Effector memory CD4-positive, alpha-beta T cell (primary cell): ENCODE measurements at regions not wholly inside any gene's neighbourhood (a gene's known extent, or its start where the extent isn't known, plus 50 kb on each side); places are given as distances from the start of the nearest gene placed in this dataset.

Experiments used
- DNase-seq, 3 donors: peaks; one replicate each; pipeline ENCODE4 v3.0.0-alpha.2; 2020
- H3K27ac ChIP-seq: 2 replicates; pipeline ENCODE4 v1.7.0; 2013; ENCODE audit warnings: mild to moderate bottlenecking, low read length, moderate library complexity; ENCODE audit not compliant: insufficient read depth, poor library complexity, severe bottlenecking
- H3K27me3 ChIP-seq: replicated peaks from 2 replicates; pipeline ENCODE4 v1.7.0; 2013; ENCODE audit warnings: mild to moderate bottlenecking, low read length; ENCODE audit not compliant: insufficient read depth, control insufficient read depth, poor library complexity, severe bottlenecking
- H3K36me3 ChIP-seq: 2 replicates; pipeline ENCODE4 v1.7.0; 2013; ENCODE audit warnings: mild to moderate bottlenecking, low read length, moderate library complexity; ENCODE audit not compliant: control insufficient read depth, insufficient read depth
- H3K4me1 ChIP-seq: 2 replicates; pipeline ENCODE4 v1.7.0; 2013; ENCODE audit warnings: low read length, mild to moderate bottlenecking; ENCODE audit not compliant: control insufficient read depth, insufficient read depth, poor library complexity, severe bottlenecking
- H3K4me3 ChIP-seq: 2 replicates; pipeline ENCODE4 v1.7.0; 2013; ENCODE audit warnings: low read length, low read depth, mild to moderate bottlenecking; ENCODE audit not compliant: insufficient read depth, poor library complexity, severe bottlenecking
- H3K9me3 ChIP-seq: 2 replicates; pipeline ENCODE4 v1.7.0; 2013; ENCODE audit warnings: mild to moderate bottlenecking, low read length, moderate library complexity; ENCODE audit not compliant: control insufficient read depth

- H3K36me3 ChIP-seq = no peaks in the 10 kb centered on the region
- no peaks in the 10 kb centered on the region for H3K9me3 ChIP-seq
- H3K27ac ChIP-seq = no peak overlapping the region
- no peak for DNase-seq
- H3K4me1 ChIP-seq = no peaks in the 10 kb centered on the region
- no peak overlapping the region for H3K4me3 ChIP-seq
- no peaks in the 10 kb centered on the region for H3K27me3 ChIP-seq
Observed at GRCh38 chr4:24422644-24423043, 161.7 kb downstream of the DHX15 start.

GRCh38 chr4:24419181-24420034 lies 164.9 kb downstream of the DHX15 start:
- peak in 2 of 3 donors; percentile 13 to 37 for DNase-seq
- Histone ChIP-seq H3K4me1 (no peaks in the 10 kb centered on the region), H3K36me3 (no peaks in the 10 kb centered on the region), H3K27me3 (no peaks in the 10 kb centered on the region), H3K4me3 (no peak overlapping the region), H3K27ac (no peak overlapping the region), H3K9me3 (no peaks in the 10 kb centered on the region)

GRCh38 chr4:24417206-24417605 lies 167.1 kb downstream of the DHX15 start:
- no peaks in the 10 kb centered on the region for H3K4me1 ChIP-seq
- no peak overlapping the region for H3K4me3 ChIP-seq
- H3K27me3 ChIP-seq = no peaks in the 10 kb centered on the region
- H3K27ac ChIP-seq = no peak overlapping the region
- no peaks in the 10 kb centered on the region for H3K36me3 ChIP-seq
- H3K9me3 ChIP-seq = no peaks in the 10 kb centered on the region
- DNase-seq = no peak

DNA sequence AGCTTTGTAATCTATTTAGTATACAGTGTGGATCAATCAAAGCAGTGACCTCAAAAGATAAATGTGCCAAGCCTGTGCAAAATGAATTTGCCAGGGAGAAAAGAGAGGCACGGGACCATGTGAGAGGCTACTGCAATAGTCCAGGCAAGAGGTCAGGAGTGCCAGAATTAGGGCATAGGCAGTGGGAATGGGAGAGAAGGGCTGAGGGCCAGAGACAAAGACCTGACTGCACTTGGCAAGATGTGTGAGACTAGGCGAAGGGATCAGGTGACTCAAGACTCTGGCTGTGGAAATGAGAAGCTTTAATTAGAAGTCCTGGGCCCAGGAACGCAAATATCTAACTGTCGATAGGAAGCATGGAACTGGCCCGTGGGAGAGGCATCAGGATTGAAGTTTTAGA lies 168.1 kb downstream of the DHX15 start:
- Histone ChIP-seq H3K4me1 (no peaks in the 10 kb centered on the region), H3K9me3 (no peaks in the 10 kb centered on the region), H3K36me3 (no peaks in the 10 kb centered on the region), H3K27ac (no peak overlapping the region), H3K27me3 (no peaks in the 10 kb centered on the region), H3K4me3 (no peak overlapping the region)
- DNase-seq = no peak

- no peaks in the 10 kb centered on the region for H3K9me3 ChIP-seq
- no peaks in the 10 kb centered on the region for H3K36me3 ChIP-seq
- no peaks in the 10 kb centered on the region for H3K4me1 ChIP-seq
- no peak overlapping the region for H3K27ac ChIP-seq
- no peak for DNase-seq
- H3K27me3 ChIP-seq = no peaks in the 10 kb centered on the region
- no peak overlapping the region for H3K4me3 ChIP-seq
Observed at GRCh38 chr4:24413311-24413784, 171.0 kb downstream of the DHX15 start.

DNA sequence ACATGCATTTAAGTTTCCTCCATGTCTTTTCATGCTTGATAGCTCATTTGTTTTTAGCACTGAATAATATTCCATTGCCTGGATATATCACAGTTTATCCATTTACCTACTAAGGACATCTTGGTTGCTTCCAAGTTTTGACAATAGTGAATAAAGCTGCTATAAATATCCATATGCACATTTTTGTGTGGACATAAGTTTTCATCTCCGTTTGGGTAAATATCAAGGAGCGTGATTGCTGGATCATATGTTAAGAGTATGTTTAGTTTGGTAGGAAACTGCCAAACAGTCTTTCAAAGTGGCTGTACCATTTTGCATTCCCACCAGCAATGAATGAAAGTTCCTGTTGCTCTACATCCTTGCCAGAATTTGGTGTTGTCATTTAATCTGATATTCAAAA lies 172.5 kb downstream of the DHX15 start:
- no peak for DNase-seq

GRCh38 chr4:24411299-24411698 lies 173.1 kb downstream of the DHX15 start:
- H3K36me3 ChIP-seq = no peaks in the 10 kb centered on the region

More for the DNA sequence above, 172.5 kb downstream of the DHX15 start:
- Histone ChIP-seq H3K4me3 (no peak overlapping the region), H3K36me3 (no peaks in the 10 kb centered on the region), H3K4me1 (no peaks in the 10 kb centered on the region), H3K9me3 (no peaks in the 10 kb centered on the region), H3K27ac (no peak overlapping the region), H3K27me3 (no peaks in the 10 kb centered on the region)

DNA sequence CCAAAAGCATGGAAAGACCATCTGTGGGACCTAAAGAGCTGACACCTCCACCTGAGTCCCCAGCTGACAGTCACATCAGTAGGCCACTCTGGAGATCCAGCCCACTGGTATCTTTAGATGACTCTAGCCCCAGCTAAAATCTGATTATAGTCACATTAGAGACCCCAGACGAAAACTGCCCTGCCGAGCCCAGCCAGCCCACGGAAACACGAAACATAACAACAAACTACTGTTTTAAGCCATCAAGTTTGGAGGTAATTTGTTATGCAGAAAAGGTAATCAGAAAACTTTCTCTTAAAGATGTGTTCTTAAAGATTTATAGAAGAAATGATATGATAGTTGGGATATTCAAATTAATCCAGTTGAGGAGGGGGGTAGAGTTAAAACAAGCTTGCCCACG lies 175.7 kb downstream of the DHX15 start:
- Histone ChIP-seq H3K27ac (no peak overlapping the region), H3K9me3 (no peaks in the 10 kb centered on the region), H3K4me3 (no peak overlapping the region), H3K4me1 (no peaks in the 10 kb centered on the region), H3K27me3 (no peaks in the 10 kb centered on the region), H3K36me3 (no peaks in the 10 kb centered on the region)
- no peak for DNase-seq

More at GRCh38 chr4:24411299-24411698, 173.1 kb downstream of the DHX15 start:
- H3K4me3 ChIP-seq = no peak overlapping the region
- no peaks in the 10 kb centered on the region for H3K27me3 ChIP-seq
- H3K9me3 ChIP-seq = no peaks in the 10 kb centered on the region
- no peak for DNase-seq
- no peak overlapping the region for H3K27ac ChIP-seq
- no peaks in the 10 kb centered on the region for H3K4me1 ChIP-seq

DNA sequence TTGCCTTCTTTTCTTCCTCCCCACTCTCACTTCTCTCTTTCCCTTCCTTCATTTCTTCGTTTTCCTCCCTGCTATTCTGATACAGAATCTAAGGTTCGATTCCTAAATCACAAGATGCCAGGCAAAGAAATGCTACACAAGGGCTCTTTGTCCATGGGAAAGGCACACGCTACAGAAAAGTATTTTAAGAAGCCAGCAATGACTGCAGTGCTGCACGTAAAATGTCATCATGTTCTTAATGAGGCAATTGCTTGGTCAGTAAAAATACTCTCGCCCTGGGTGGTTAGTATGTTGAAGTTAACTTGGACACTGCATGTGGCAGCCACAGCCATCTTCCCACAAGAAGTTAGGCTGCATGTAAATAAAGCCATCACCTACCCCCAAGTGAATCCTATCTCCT lies 178.4 kb downstream of the DHX15 start:
- Histone ChIP-seq H3K4me3 (no peak overlapping the region), H3K27ac (no peak overlapping the region), H3K4me1 (no peaks in the 10 kb centered on the region), H3K9me3 (no peaks in the 10 kb centered on the region), H3K27me3 (no peaks in the 10 kb centered on the region), H3K36me3 (no peaks in the 10 kb centered on the region)
- no peak for DNase-seq

- Histone ChIP-seq H3K4me3 (no peak overlapping the region), H3K27ac (no peak overlapping the region), H3K27me3 (no peaks in the 10 kb centered on the region), H3K9me3 (no peaks in the 10 kb centered on the region), H3K36me3 (no peaks in the 10 kb centered on the region), H3K4me1 (no peaks in the 10 kb centered on the region)
- DNase-seq = no peak
Observed at GRCh38 chr4:24405341-24405740, 179.0 kb downstream of the DHX15 start.
